DND-41 (cell line): ENCODE measurements at regions not wholly inside any gene's neighbourhood (a gene's known extent, or its start where the extent isn't known, plus 50 kb on each side); places are given as distances from the start of the nearest gene placed in this dataset.

ENCODE experiments used
- CTCF ChIP-seq: IDR thresholded peaks from 2 replicates; pipeline ENCODE4 v1.5.1; 2012; ENCODE audit warnings: borderline replicate concordance, low read length, moderate library complexity, mild to moderate bottlenecking; ENCODE audit not compliant: poor library complexity, severe bottlenecking; ENCODE audit errors: extremely low read depth
- EZH2 ChIP-seq: IDR thresholded peaks from 3 replicates; pipeline ENCODE4 v1.6.1; 2012; ENCODE audit warnings: borderline replicate concordance, low read depth, mild to moderate bottlenecking, moderate library complexity, low read length, inconsistent platforms; ENCODE audit not compliant: severe bottlenecking

- TF ChIP-seq CTCF (no peak), EZH2 (no peak)
Observed at GRCh38 chr18:21177822-21178221, 64.2 kb upstream of the GREB1L start.
